SK-N-SH treated with all-trans-retinoic acid at 6 μM for 48 hours (cell line): ENCODE measurements at regions not wholly inside any gene's neighbourhood (a gene's known extent, or its start where the extent isn't known, plus 50 kb on each side); places are given as distances from the start of the nearest gene placed in this dataset.
"Not testable (repeated sequence)": the region's sequence is repeated elsewhere in the genome, so short reads cannot be mapped to it uniquely, and the experiment has no call there.

Experiments used
- ATAC-seq: fragments of 200-7000 bp; cut with Tn5 transposase; 3 replicates; pipeline ENCODE4 v1.9.1; 2020; ENCODE audit warnings: mild to moderate bottlenecking, moderate library complexity
- ARNTL ChIP-seq: fragments of 450-650 bp; formaldehyde crosslinking; IDR thresholded peaks from 2 replicates; pipeline ENCODE4 v1.5.0; 2020; ENCODE audit warnings: low read depth, mild to moderate bottlenecking, moderate library complexity, borderline replicate concordance
- BACH2 ChIP-seq: fragments of 250-450 bp; sonication (Bioruptor Pico); IDR thresholded peaks from 2 replicates; pipeline ENCODE4 v1.9.0; 2021; ENCODE audit warnings: mild to moderate bottlenecking, borderline replicate concordance
- CREB5 ChIP-seq: fragments of 250-450 bp; sonication (Bioruptor Pico); IDR thresholded peaks from 2 replicates; pipeline ENCODE4 v1.5.1; 2020; ENCODE audit warnings: low read depth, mild to moderate bottlenecking, moderate library complexity
- CSDC2 ChIP-seq: fragments of 250-450 bp; sonication (Bioruptor Pico); IDR thresholded peaks from 2 replicates; pipeline ENCODE4 v1.5.0; 2020; ENCODE audit warnings: mild to moderate bottlenecking, moderate library complexity
- CSRNP3 ChIP-seq: fragments of 250-450 bp; sonication (Bioruptor Pico); IDR thresholded peaks from 2 replicates; pipeline ENCODE4 v1.5.1; 2021; ENCODE audit warnings: mild to moderate bottlenecking, moderate library complexity
- ESRRG ChIP-seq: fragments of 250-450 bp; sonication (Bioruptor Pico); IDR thresholded peaks from 2 replicates; pipeline ENCODE4 v1.6.1; 2021; ENCODE audit warnings: mild to moderate bottlenecking
- GLIS3 ChIP-seq: fragments of 250-450 bp; sonication (Bioruptor Pico); IDR thresholded peaks from 2 replicates; pipeline ENCODE4 v1.5.0; 2020; ENCODE audit warnings: mild to moderate bottlenecking, moderate library complexity
- ISL1 ChIP-seq: fragments of 250-450 bp; sonication (Bioruptor Pico); IDR thresholded peaks from 2 replicates; pipeline ENCODE4 v2.1.2; 2022; ENCODE audit warnings: mild to moderate bottlenecking, moderate library complexity
- OSR1 ChIP-seq: fragments of 250-450 bp; sonication (Bioruptor Pico); IDR thresholded peaks from 2 replicates; pipeline ENCODE4 v1.8.0; 2022; ENCODE audit warnings: moderate library complexity, mild to moderate bottlenecking, inconsistent platforms
- POU6F1 ChIP-seq: fragments of 250-450 bp; sonication (Bioruptor Pico); IDR thresholded peaks from 2 replicates; pipeline ENCODE4 v1.8.0; 2021; ENCODE audit warnings: low read depth, mild to moderate bottlenecking, moderate library complexity, borderline replicate concordance
- PPARA ChIP-seq: fragments of 250-450 bp; sonication (Bioruptor Pico); IDR thresholded peaks from 2 replicates; pipeline ENCODE4 v1.5.0; 2020; ENCODE audit warnings: mild to moderate bottlenecking, borderline replicate concordance
- RARB ChIP-seq: fragments of 250-450 bp; sonication (Bioruptor Pico); IDR thresholded peaks from 2 replicates; pipeline ENCODE4 v1.8.0; 2021; ENCODE audit warnings: mild to moderate bottlenecking, moderate library complexity
- SNAI2 ChIP-seq: fragments of 250-450 bp; sonication (Bioruptor Pico); IDR thresholded peaks from 2 replicates; pipeline ENCODE4 v1.5.0; 2020; ENCODE audit warnings: mild to moderate bottlenecking, moderate library complexity
- TCF4 ChIP-seq: fragments of 250-450 bp; sonication (Bioruptor Pico); IDR thresholded peaks from 2 replicates; pipeline ENCODE4 v1.8.0; 2021; ENCODE audit warnings: mild to moderate bottlenecking, moderate library complexity, borderline replicate concordance
- TOX ChIP-seq: fragments of 250-450 bp; sonication (Bioruptor Pico); IDR thresholded peaks from 2 replicates; pipeline ENCODE4 v1.8.0; 2021; ENCODE audit warnings: mild to moderate bottlenecking, moderate library complexity, borderline replicate concordance
- TSHZ2 ChIP-seq: fragments of 250-450 bp; sonication (Bioruptor Pico); IDR thresholded peaks from 2 replicates; pipeline ENCODE4 v1.5.0; 2020; ENCODE audit warnings: mild to moderate bottlenecking, moderate library complexity
- ZC3H10 ChIP-seq: fragments of 250-450 bp; sonication (Bioruptor Pico); IDR thresholded peaks from 2 replicates; pipeline ENCODE4 v1.5.1; 2021; ENCODE audit warnings: mild to moderate bottlenecking, moderate library complexity
- ZFP30 ChIP-seq: fragments of 450-650 bp; formaldehyde crosslinking; IDR thresholded peaks from 2 replicates; pipeline ENCODE4 v1.5.0; 2022; ENCODE audit warnings: mild to moderate bottlenecking, moderate library complexity
- ZNF565 ChIP-seq: fragments of 450-650 bp; formaldehyde crosslinking; conservative IDR thresholded peaks from 2 replicates; pipeline ENCODE4 v1.5.0; 2020; ENCODE audit warnings: low read depth, mild to moderate bottlenecking, moderate library complexity
- ZNF70 ChIP-seq: fragments of 450-650 bp; formaldehyde crosslinking; IDR thresholded peaks from 2 replicates; pipeline ENCODE4 v1.5.0; 2020; ENCODE audit warnings: mild to moderate bottlenecking, moderate library complexity
- ZNF8 ChIP-seq: fragments of 450-650 bp; formaldehyde crosslinking; IDR thresholded peaks from 2 replicates; pipeline ENCODE4 v1.5.0; 2020; ENCODE audit warnings: mild to moderate bottlenecking, moderate library complexity

- no peak for TF ChIP-seq ZFP30
- TF ChIP-seq GLIS3 (CRISPR knock-in tag), result no peak
- TF ChIP-seq TCF4 (CRISPR knock-in tag), result no peak
- no peak for TF ChIP-seq POU6F1 (CRISPR knock-in tag)
- TF ChIP-seq ZNF8 (CRISPR knock-in tag), result no peak
- TF ChIP-seq CSDC2 (CRISPR knock-in tag), result no peak
- TF ChIP-seq ZC3H10 (CRISPR knock-in tag), result no peak
- TF ChIP-seq PPARA, result no peak
- TF ChIP-seq TSHZ2, result no peak
- TF ChIP-seq ZNF70 (CRISPR knock-in tag), result no peak
- no peak for TF ChIP-seq ISL1 (CRISPR knock-in tag)
- TF ChIP-seq ESRRG (CRISPR knock-in tag), result no peak
- no peak for TF ChIP-seq BACH2 (CRISPR knock-in tag)
- no peak for TF ChIP-seq TOX (CRISPR knock-in tag)
- no peak for TF ChIP-seq RARB (CRISPR knock-in tag)
- TF ChIP-seq OSR1 (CRISPR knock-in tag), result no peak
- TF ChIP-seq, all 23 proteins: peak for 0
- ATAC-seq, result no peak
These were observed 915.3 kb downstream of the UQCRFS1 start for GRCh38 chr19:28297586-28298157.

GRCh38 chr19:28297036-28297435 lies 915.9 kb downstream of the UQCRFS1 start:
- ATAC-seq, result no peak
- TF ChIP-seq ZNF8 (CRISPR knock-in tag), result no peak
- TF ChIP-seq PPARA, result no peak
- TF ChIP-seq CREB5 (CRISPR knock-in tag), result no peak
- no peak for TF ChIP-seq POU6F1 (CRISPR knock-in tag)
- TF ChIP-seq TSHZ2, result no peak
- no peak for TF ChIP-seq RARB (CRISPR knock-in tag)
- TF ChIP-seq GLIS3 (CRISPR knock-in tag), result no peak
- TF ChIP-seq ZNF565, result no peak
- no peak for TF ChIP-seq TOX (CRISPR knock-in tag)
- TF ChIP-seq ESRRG (CRISPR knock-in tag), result no peak
- no peak for TF ChIP-seq ZC3H10 (CRISPR knock-in tag)
- TF ChIP-seq TCF4 (CRISPR knock-in tag), result no peak
- TF ChIP-seq ZFP30, result no peak
- no peak for TF ChIP-seq SNAI2

GRCh38 chr19:28296506-28296905 lies 916.4 kb downstream of the UQCRFS1 start:
- TF ChIP-seq TSHZ2 (no peak), ARNTL (CRISPR knock-in tag) (no peak), CSRNP3 (CRISPR knock-in tag) (no peak), ZC3H10 (CRISPR knock-in tag) (no peak), RARB (CRISPR knock-in tag) (no peak), PPARA (no peak), TOX (CRISPR knock-in tag) (no peak)
- TF ChIP-seq, all 23 proteins: peak for 0
- no peak for ATAC-seq

- not testable (repeated sequence) for ATAC-seq
These were observed 918.0 kb downstream of the UQCRFS1 start for GRCh38 chr19:28294975-28295374.
